HEK293 (cell line): ENCODE measurements at regions not wholly inside any gene's neighbourhood (a gene's known extent, or its start where the extent isn't known, plus 50 kb on each side); places are given as distances from the start of the nearest gene placed in this dataset.

Source experiments
- CTCF ChIP-seq: fragments of 450-650 bp; formaldehyde crosslinking; IDR thresholded peaks from 2 replicates; pipeline ENCODE4 v1.5.1; 2016; ENCODE audit warnings: missing biosample characterization, missing genetic modification characterization
- PRDM10 ChIP-seq: fragments of 450-650 bp; formaldehyde crosslinking; IDR thresholded peaks from 2 replicates; pipeline ENCODE4 v1.5.1; 2016; ENCODE audit warnings: missing biosample characterization, missing genetic modification characterization
- SCRT2 ChIP-seq: fragments of 450-650 bp; formaldehyde crosslinking; IDR thresholded peaks from 2 replicates; pipeline ENCODE4 v1.5.1; 2016; ENCODE audit warnings: missing biosample characterization, missing genetic modification characterization
- SP2 ChIP-seq: fragments of 450-650 bp; formaldehyde crosslinking; IDR thresholded peaks from 2 replicates; pipeline ENCODE4 v1.5.1; 2016; ENCODE audit warnings: missing biosample characterization, missing genetic modification characterization
- YY2 ChIP-seq: fragments of 450-650 bp; formaldehyde crosslinking; IDR thresholded peaks from 2 replicates; pipeline ENCODE4 v1.5.1; 2016; ENCODE audit warnings: missing biosample characterization, missing genetic modification characterization
- ZFHX2 ChIP-seq: fragments of 450-650 bp; formaldehyde crosslinking; conservative IDR thresholded peaks from 2 replicates; pipeline ENCODE4 v1.5.1; 2016; ENCODE audit warnings: missing biosample characterization, missing genetic modification characterization
- ZFP3 ChIP-seq: fragments of 450-650 bp; formaldehyde crosslinking; IDR thresholded peaks from 2 replicates; pipeline ENCODE4 v1.5.1; 2016; ENCODE audit warnings: low read depth, missing biosample characterization, missing genetic modification characterization
- ZNF138 ChIP-seq: fragments of 450-650 bp; formaldehyde crosslinking; IDR thresholded peaks from 2 replicates; pipeline ENCODE4 v1.5.1; 2016; ENCODE audit warnings: missing biosample characterization, missing genetic modification characterization, borderline replicate concordance
- ZNF335 ChIP-seq: fragments of 450-650 bp; formaldehyde crosslinking; conservative IDR thresholded peaks from 2 replicates; pipeline ENCODE4 v1.5.1; 2016; ENCODE audit warnings: missing biosample characterization, missing genetic modification characterization
- ZNF518A ChIP-seq: fragments of 450-650 bp; formaldehyde crosslinking; conservative IDR thresholded peaks from 2 replicates; pipeline ENCODE4 v1.5.1; 2016; ENCODE audit warnings: low read depth, missing biosample characterization, missing genetic modification characterization
- ZNF792 ChIP-seq: fragments of 450-650 bp; formaldehyde crosslinking; IDR thresholded peaks from 2 replicates; pipeline ENCODE4 v1.5.1; 2016; ENCODE audit warnings: missing biosample characterization, missing genetic modification characterization
- ZNF830 ChIP-seq: fragments of 450-650 bp; IDR thresholded peaks from 2 replicates; pipeline ENCODE4 v1.5.0; 2018; ENCODE audit warnings: missing biosample characterization, missing genetic modification characterization, low read depth, mild to moderate bottlenecking, moderate library complexity
- ZSCAN18 ChIP-seq: fragments of 450-650 bp; formaldehyde crosslinking; IDR thresholded peaks from 2 replicates; pipeline ENCODE4 v1.5.1; 2016; ENCODE audit warnings: missing biosample characterization, missing genetic modification characterization

GRCh38 chr11:80477178-80477577 is 1036.3 kb upstream of the TENM4 start:
- TF ChIP-seq CTCF: no peak
- TF ChIP-seq YY2 (tag by site-specific recombination): no peak
- TF ChIP-seq SP2: no peak
- no peak for TF ChIP-seq ZNF792 (tag by site-specific recombination)
- TF ChIP-seq ZNF138 (tag by site-specific recombination): no peak
- TF ChIP-seq ZSCAN18 (tag by site-specific recombination): no peak
- no peak for TF ChIP-seq ZFHX2 (tag by site-specific recombination)
- TF ChIP-seq ZFP3 (tag by site-specific recombination): no peak
- TF ChIP-seq ZNF830 (tag by site-specific recombination): no peak
- no peak for TF ChIP-seq SCRT2 (tag by site-specific recombination)
- no peak for TF ChIP-seq PRDM10
- TF ChIP-seq ZNF518A (tag by site-specific recombination): no peak
- TF ChIP-seq ZNF335: no peak
